ENCODE measurements at regions not wholly inside any gene's neighbourhood (a gene's known extent, or its start where the extent isn't known, plus 50 kb on each side); places are given as distances from the start of the nearest gene placed in this dataset.

DNA sequence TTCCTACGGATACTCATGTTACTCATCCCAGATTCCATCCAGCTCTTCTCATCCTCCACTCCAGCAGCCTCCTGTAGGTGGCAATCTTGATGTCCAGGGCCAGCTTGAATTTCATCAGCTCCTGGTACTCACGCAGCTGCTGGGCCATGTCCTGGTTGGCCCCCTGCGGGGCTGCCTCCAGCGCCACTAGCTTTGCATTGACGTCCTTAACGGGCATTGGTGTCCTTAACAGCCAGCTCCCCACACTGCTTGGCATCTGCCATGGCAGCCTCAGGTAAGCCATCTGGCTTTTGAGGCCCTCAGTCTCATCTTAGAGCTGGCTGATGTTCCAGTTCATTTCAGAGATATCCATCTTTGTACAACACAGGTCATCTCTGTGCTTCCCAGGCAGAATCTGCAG lies 223.7 kb downstream of the FGF13 start:
- H3K4me3 ChIP-seq: no peak overlapping the region
- no peak overlapping the region for H3K4me2 ChIP-seq (ENCODE audit: control insufficient read depth, insufficient read depth)
- in situ Hi-C loops (cut with MboI): no loop called here
- CTCF ChIA-PET: interaction anchor here (1.4 kb wide), 1 partner anchor 14 kb away, joined by 3 read pairs; no protein-coding TSS in a partner anchor
- no peaks in the 10 kb centered on the region for H3K79me2 ChIP-seq (ENCODE audit: control insufficient read depth, insufficient read depth, low read length)
- POLR2A ChIA-PET: no interaction called here
- WGBS (ENCODE audit: insufficient coverage, insufficient replicate concordance, low lambda C conversion rate, missing lambda C conversion rate): 10% methylated on average over 6 of the region's 6 CpGs
- H3K9me3 ChIP-seq (replicated peaks; ENCODE audit: control insufficient read depth, insufficient read depth, low read length): no peaks in the 10 kb centered on the region
- ATAC-seq (no peak), DNase-seq (ENCODE audit: low read depth, low spot score) (no peak), FAIRE-seq (no peak)
- SMC1A ChIA-PET (ENCODE audit: uncharacterized antibody, unreplicated experiment): no interaction called here
- H3K27me3 ChIP-seq (replicated peaks in 1 of 2; ENCODE audit: control insufficient read depth in 2 of 2, insufficient read depth in 2 of 2, low read length in 1 of 2): no peaks in the 10 kb centered on the region
- BruUV-seq (replicated peaks): no TSS peak
- no peak overlapping the region for H3K27ac ChIP-seq (ENCODE audit: control insufficient read depth, insufficient read depth)
- no peaks in the 10 kb centered on the region for H3K4me1 ChIP-seq (ENCODE audit: control insufficient read depth, insufficient read depth, low read length)
- no peak overlapping the region for H2AFZ ChIP-seq (ENCODE audit: control insufficient read depth, low read depth, low read length)
- no peak overlapping the region for H3K9ac ChIP-seq (ENCODE audit: control insufficient read depth, insufficient read depth, low read length)
- H3K36me3 ChIP-seq (ENCODE audit: control insufficient read depth in 2 of 2, insufficient read depth in 2 of 2, low read length in 1 of 2): no peaks in the 10 kb centered on the region
- RAD21 ChIA-PET (ENCODE audit: unreplicated experiment): no interaction called here
- no peaks in the 10 kb centered on the region for H4K20me1 ChIP-seq (ENCODE audit: control insufficient read depth, insufficient read depth)
- TF ChIP-seq ZSCAN29 (IDR thresholded peaks at IDR 0.05) (no peak), NRF1 (conservative IDR thresholded peaks at IDR 0.05; ENCODE audit: low read depth, low read length) (no peak), TCF12 (IDR thresholded peaks at IDR 0.05; ENCODE audit: low read depth, low read length) (no peak), TARDBP (IDR thresholded peaks at IDR 0.05; ENCODE audit: borderline replicate concordance) (no peak), KDM1A (IDR thresholded peaks at IDR 0.05; ENCODE audit: borderline replicate concordance) (no peak), JUND (IDR thresholded peaks at IDR 0.05; ENCODE audit: low read depth, low read length) (no peak)
- TF ChIP-seq, protein P1, sequence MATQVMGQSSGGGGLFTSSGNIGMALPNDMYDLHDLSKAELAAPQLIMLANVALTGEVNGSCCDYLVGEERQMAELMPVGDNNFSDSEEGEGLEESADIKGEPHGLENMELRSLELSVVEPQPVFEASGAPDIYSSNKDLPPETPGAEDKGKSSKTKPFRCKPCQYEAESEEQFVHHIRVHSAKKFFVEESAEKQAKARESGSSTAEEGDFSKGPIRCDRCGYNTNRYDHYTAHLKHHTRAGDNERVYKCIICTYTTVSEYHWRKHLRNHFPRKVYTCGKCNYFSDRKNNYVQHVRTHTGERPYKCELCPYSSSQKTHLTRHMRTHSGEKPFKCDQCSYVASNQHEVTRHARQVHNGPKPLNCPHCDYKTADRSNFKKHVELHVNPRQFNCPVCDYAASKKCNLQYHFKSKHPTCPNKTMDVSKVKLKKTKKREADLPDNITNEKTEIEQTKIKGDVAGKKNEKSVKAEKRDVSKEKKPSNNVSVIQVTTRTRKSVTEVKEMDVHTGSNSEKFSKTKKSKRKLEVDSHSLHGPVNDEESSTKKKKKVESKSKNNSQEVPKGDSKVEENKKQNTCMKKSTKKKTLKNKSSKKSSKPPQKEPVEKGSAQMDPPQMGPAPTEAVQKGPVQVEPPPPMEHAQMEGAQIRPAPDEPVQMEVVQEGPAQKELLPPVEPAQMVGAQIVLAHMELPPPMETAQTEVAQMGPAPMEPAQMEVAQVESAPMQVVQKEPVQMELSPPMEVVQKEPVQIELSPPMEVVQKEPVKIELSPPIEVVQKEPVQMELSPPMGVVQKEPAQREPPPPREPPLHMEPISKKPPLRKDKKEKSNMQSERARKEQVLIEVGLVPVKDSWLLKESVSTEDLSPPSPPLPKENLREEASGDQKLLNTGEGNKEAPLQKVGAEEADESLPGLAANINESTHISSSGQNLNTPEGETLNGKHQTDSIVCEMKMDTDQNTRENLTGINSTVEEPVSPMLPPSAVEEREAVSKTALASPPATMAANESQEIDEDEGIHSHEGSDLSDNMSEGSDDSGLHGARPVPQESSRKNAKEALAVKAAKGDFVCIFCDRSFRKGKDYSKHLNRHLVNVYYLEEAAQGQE (IDR thresholded peaks at IDR 0.05; ENCODE audit: low read depth, low read length): no peak
- TF ChIP-seq, protein P2, sequence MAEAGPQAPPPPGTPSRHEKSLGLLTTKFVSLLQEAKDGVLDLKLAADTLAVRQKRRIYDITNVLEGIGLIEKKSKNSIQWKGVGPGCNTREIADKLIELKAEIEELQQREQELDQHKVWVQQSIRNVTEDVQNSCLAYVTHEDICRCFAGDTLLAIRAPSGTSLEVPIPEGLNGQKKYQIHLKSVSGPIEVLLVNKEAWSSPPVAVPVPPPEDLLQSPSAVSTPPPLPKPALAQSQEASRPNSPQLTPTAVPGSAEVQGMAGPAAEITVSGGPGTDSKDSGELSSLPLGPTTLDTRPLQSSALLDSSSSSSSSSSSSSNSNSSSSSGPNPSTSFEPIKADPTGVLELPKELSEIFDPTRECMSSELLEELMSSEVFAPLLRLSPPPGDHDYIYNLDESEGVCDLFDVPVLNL (IDR thresholded peaks at IDR 0.05; ENCODE audit: low read depth, low read length): no peak
- TF ChIP-seq, protein P3, sequence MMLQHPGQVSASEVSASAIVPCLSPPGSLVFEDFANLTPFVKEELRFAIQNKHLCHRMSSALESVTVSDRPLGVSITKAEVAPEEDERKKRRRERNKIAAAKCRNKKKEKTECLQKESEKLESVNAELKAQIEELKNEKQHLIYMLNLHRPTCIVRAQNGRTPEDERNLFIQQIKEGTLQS (IDR thresholded peaks at IDR 0.05; ENCODE audit: borderline replicate concordance, extremely low read depth, low read depth, low read length): no peak
- intact Hi-C loops (cut with micrococcal nuclease; ENCODE audit: unreplicated experiment): no loop called here
